Central memory CD4-positive, alpha-beta T cell (primary cell): ENCODE measurements at regions not wholly inside any gene's neighbourhood (a gene's known extent, or its start where the extent isn't known, plus 50 kb on each side); places are given as distances from the start of the nearest gene placed in this dataset.

Source experiments
- DNase-seq: peaks from one replicate; pipeline ENCODE4 v3.0.0; 2022

DNA sequence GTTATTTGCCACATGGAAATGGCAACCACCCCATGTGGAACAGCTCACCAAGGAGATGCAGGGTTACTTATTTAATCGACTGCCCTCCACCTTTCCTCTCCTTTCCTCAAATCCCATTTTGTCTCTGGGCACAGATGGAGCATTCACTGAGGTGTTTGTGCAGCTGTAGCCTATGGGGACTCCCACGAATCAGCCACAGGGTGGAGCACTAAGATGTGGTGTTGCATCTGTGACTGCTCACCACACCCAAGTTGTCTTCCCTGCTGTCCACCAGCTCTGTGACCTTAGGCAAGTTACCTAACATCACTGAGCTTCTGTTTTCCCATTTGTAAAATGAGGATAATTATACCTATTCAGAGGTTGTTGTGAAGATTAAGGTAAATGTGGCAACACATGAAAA is 252.4 kb upstream of the CPEB2 start:
- no peak for DNase-seq

DNA sequence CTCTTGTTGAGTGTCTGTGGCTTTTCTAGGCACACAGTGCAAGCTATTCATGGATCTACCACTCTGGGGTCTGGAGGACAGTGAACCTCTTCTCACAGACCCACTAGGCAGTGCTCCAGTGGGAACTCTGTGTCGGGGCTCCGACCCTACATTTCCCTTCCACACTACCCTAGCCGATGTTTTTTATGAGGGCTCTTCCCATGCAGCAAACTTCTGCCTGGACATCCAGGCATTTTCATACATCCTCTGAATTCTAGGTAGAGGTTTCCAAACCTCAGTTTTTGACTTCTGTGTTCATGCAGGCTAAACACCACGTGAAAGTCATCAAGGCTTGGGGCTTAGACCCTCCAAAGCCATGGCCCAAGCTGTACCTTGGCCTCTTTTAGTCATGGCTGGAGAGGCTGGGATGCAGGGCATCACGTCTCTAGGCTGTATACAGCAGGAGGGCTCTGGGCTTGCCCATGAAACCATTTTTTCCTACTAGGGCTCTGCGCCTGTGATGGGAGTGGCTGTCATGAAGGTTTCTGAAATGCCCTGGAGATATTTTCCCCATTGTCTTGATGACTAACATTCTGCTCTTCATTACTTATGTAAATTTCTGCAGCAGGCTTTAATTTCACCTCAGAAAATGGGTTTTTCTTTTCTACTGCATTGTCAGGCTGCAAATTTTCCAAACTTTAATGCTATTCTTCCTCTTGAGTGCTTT is 249.8 kb upstream of the CPEB2 start:
- no peak for DNase-seq

DNA sequence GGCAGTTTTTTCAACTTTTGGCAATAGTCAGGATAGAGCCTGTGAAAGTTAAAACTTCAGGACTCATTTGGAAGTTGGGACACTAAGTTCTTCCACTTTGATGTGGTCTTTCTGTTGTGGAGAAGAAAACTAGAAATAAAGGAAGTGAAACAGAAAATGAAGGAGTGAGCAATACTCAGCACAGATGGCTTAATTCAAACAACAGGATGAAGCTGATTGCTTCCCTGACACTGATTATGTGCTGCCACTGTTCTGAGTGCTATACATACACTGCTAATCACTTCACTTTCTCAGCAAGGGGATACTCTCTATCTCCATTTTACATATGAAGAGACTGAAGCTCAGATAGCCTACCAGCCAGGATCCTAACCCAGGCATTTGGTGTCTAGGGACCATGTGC is 235.1 kb upstream of the CPEB2 start:
- DNase-seq: no peak

DNA sequence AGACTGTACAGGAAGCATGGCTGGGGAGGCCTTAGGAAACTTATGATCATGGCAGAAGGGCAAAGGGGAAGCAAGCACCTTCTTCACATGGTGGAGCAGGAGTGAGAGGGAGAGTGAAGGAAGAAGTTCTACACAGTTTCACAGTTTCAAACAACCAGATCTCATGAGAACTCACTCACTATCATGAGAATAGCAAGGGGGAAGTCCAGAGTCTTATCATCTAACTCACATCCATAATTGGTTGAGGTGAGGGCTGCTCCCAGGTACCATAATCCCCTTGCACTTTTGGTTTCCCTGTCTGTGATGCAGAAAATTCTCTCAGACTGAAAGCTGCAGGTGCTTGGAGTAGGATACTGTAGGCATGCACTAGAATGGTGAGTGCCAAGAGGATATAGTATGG is 233.8 kb upstream of the CPEB2 start:
- no peak for DNase-seq

DNA sequence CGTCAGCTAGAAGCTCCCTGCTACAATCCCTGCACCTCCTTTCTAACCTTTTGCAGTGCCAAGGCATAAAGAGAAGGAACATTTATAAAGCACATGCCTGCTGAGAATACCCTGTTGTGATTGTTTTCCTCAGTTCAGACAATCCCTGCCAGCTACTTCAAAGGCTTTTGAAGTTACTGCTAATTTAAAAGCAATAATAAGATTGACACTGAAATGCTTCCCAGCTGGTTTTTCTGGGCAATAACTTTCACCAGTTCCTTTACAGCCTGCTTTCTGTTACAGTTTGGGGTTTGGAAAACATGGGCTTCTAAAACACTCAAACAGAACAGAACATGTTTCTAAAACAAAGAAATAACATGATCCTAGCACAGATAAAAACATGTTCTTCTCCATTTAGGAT is 232.3 kb upstream of the CPEB2 start:
- no peak for DNase-seq

DNA sequence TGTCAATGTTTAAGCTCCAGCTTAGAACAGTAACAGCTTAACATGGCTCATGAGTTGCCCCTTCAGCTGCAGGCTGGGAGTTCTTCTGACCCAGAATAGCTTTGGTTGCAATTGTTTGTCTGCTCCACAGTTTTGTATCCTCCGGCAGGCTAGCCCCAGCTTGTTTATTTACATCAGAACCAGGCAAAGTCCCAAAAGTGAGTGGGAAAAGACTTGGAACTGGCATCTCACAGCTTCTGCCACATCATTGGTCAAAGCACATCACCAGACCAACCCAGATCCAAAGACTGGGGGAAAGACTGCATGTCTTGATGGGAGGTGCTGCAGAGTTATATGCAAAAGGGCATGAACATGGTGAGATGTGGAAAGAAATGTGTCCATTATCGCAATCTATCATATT is 231.2 kb upstream of the CPEB2 start:
- no peak for DNase-seq

DNA sequence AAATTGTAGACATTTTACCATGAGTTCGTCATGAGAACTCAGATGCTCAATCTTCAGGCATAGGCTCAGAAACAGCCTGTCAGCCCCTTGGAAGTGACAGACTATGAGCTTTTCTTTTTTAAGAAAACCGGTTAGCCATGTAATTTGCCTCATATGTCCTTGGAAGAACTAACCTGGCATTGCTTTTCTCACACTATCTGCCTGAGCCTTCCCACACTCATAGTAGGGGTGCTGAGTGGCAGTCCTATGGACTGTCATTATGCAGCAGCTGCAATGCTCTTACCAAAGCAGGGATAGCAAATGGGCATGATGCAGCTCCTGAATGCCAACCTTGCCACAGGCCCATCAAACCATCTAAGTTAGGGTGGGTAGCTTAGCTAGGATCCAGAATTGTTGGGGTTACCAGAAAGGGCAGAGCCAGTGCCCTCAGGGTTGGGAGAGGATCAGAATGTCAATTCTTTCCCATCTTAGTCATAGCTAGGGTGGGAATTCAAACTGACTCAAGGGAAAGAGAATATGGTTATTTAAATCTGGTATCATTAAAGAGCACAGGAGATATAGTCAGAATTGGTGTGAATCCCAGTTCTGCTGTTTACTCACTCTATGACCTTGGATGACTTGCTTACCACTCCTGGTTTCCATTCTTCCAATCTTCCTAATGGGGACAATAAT is 230.6 kb upstream of the CPEB2 start:
- DNase-seq: no peak

DNA sequence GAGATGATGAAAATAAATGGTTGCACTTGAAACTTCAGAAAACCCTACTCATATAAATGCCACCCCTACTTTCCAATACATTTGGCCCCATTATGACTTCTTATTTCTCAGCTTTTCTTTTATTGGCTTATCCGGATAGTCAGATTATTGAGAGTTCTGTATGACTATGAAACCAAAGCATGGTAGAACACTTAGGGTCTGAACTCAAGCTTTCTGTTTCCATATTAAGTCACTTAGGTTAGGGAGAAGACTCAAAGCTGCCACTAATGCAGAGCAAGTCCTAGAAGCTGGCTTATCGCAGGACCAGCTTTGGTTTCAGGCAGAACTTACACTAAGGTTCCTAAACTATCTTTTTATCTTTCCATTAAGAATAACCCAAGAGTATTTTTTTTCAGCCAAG is 229.9 kb upstream of the CPEB2 start:
- DNase-seq: no peak

DNA sequence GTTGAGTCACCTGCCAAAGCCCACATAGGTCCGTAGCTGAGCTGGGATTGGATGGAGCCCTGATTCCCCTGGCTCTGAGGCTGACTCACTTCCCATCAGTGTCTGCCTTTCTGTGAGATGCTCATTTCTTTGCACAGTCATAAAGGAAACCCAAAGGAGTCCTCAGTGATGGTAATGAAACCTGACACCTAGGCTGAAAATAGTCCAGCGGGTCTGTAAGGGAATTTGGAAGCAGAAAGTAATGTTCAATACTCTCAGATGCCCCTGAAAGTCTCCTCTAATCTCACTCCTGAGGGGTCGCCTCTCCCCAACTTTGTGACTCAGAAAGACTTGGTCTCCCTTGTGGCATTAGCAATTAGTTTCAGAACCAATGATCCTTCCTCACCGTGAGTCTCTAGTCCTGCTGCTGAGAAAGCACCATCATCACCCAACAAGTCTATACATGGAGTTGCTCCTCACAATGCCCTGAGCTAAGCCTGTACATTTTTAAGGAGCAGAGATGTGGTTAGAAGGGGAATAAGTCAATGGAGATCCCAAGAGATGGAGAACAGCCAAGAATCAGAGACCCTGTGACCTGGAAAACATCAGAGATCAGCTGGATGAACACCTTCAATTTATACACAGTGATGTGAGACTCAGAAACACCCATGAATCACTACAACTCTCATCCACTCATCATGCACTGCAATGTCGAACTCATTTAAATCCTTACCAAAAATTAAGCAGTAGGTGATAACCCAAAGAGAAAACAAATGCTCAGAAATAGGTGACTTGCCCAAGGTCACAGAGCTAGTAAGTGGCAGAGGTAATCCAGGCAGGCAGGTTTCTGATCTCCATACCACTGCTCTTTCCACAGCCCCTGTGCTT is 219.0 kb upstream of the CPEB2 start:
- no peak for DNase-seq

DNA sequence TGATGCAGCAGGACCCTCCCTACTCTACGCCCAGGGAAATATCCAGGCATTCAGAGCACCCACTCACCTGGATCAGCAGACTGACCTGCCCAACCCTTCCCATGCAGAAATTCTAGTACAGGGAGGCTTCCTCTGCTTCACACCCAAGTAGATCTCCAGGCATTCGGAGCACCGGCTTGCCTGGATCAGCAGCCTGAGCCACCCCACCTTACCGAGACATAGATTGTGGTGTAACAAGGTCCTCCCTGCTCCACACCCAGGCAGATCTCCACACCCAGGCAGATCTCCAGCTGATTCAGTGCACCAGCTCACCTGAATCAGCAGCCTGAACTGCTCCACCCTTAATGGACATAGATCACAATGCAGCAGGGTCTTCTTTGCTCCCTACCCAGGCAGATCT is 215.1 kb upstream of the CPEB2 start:
- no peak for DNase-seq

DNA sequence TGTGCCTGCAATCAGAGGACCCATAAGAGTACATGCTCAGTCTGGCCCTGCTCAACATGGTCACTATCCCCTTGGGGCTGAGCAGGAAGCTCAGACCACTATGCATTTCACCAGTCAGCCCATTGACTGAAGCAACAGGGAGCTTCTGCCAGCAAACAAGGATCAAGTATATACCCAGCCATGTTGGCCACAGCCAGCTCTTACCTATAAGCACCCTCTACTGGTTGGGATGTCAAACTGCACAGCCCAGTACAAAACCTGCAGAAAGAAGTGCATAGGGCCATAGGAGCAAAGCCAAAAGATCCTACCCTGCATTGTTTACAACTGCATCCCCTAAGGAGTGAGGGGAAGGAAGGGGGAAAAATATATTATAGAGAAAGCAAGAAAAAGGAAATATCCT is 214.4 kb upstream of the CPEB2 start:
- no peak for DNase-seq

DNA sequence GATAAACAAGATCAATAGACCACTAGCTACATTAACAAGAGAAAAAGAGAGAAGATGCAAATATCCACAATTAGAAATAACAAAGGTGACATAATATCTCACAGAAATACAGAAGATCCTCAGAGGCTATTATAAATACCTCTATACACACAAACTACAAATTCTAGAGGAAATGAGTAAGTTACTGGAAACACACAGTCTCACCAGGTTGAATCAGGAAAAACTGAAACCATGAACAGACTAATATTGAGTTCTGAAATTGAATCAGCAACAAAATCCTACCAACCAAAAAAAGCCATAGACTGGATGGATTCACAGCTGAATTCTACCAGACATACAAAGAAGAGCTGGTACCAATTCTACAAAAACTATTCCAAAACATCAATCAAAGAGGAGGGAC is 211.8 kb upstream of the CPEB2 start:
- DNase-seq: no peak

DNA sequence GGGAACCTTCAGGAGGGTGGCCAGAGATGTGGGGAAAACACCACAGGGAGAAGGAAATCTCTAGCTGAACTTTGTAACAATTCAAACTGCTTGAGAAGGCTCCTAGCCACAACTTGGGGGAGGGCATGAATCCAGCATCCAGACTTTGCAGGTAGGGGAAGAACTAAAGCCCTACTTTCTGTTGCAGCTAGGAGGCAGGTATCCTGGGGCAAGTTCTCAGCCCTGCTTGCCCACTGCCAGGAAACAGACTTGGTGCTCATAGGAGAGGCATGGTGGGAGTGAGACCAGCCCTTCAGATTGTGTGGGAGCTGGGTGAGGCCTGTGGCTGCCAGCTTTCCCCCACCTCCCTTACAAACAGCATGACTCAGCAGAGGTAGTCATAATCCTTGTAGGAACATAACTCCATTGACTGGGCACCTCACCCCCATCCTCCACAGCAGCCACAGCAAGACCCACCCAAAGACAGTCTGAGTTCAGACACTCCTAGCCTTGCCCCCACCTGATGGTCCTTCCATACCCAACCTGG is 209.5 kb upstream of the CPEB2 start:
- no peak for DNase-seq

DNA sequence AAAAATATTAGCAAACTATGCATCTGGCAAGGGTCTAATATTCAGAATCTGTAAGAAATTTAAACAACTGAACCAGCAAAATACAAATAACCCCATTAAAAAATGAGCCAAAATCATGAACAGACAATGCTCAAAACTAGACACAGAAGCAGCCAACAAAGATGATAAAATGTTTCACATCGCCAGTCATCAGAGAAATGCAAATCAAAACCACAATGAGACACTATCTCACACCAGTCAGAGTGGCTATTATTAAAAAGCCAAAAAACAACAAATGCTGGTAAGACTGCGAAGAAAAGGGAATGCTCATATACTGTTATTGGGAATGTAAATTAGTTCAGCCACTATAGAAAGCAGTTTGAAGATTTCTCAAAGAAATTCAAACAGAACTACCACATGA is 201.3 kb upstream of the CPEB2 start:
- no peak for DNase-seq

DNA sequence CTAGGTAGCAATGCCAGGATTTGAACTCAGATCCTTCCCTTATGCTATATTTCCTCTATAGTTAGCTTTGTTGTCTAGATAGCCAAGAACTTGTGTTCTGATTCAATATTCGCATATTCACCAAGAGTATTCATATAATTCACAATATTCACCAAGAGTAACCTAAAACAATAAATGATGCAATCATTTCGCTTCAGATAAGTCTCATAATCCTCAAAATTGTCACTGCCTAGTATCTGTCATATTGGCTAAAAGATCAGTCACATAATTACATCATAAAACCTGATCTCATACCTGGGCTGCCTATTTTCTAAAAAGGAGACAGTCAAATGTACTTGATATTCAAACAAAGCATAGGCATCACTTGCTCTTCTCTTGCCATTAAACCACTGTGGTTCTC is 199.7 kb upstream of the CPEB2 start:
- DNase-seq: no peak

DNA sequence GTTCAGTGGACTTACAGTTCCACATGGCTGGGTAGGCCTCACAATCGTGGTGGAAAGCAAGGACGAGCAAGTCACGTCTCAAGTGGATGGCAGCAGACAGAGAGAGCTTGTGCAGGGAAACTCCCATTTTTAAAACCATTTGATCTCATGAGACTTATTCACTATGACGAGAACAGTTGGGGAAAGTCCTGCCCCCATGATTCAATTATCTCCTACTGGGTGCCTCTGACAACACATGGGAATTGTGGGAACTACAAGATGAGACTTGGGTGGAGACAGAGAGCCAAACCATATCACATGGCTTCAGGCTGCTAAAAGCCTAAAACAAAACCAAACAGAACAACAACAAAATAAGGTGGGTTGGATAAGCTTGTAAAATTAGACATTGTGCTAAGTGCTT is 194.4 kb upstream of the CPEB2 start:
- DNase-seq: no peak

DNA sequence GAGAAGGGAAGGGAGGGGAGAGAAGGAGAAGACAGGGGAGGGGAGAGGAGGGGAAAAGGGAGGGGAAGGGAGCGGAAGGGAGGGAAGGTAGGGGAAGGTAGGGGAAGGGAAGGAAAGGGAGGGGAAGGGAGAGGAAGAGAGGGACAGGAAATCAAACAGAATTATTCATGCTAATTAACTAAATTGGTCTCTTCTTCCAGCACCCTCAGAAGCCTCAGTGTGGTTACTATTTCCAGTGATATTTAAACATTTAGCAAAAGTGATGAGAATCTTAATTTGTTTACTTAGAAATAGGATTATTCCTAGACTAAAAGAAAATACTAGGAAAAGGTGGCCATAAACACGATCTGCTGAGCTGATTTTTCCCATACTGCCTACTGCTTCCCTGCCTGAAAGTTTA is 193.1 kb upstream of the CPEB2 start:
- DNase-seq: no peak

DNA sequence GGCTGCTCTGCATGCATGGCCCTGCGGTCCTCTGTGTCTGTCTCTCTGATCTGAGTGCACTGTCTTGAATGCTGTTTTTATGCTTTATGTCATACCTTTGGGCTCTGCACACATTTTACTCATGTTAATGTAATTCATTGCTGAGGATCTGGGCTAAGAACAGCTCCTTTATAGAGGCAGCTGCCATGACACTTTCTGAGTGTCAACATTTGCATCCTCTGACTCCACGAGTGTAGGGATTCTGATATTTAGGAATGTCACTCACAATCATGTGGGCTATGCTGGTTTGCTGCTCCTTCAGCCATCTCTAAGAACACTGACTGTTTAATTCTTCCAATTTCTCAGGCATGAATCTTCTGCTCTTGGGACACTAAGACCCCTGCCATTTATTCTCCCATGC is 192.2 kb upstream of the CPEB2 start:
- no peak for DNase-seq

DNA sequence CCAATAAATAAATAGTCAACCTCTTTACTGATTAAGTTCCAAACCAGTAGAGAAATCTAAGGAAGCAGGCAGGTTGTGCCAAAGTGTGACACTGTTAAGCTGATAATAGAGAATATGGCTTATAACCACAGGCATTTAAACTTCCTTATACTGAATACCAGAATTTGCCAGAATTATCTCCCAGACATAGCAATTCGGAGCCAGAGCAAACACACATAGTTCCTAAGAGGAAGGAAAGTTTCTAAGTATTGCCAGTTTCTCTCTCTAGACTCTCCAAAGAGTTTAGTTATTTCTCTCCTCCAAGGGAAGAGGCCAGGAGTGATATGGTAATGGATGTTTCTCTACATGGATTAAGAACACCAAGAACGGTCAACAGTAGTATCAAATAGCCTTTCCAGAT is 191.7 kb upstream of the CPEB2 start:
- DNase-seq: no peak

DNA sequence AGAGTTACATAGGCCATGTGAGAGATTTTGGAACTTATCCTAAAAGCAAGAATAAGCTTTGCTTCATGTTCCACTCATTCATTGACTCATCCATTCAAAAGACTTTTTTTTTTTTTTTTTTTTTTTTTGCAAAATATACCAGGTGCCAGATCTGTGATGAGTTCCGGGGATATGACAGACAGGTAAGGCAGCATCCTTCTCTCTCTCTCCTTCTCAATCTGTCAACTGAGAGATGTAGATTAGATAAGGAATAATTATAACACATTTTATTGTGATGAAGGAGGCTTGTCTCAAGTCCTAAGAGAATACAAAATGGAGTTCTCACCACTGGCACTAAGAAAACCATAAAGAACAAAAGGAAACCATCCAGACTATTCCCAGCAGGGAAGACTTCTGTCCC is 190.2 kb upstream of the CPEB2 start:
- no peak for DNase-seq

DNA sequence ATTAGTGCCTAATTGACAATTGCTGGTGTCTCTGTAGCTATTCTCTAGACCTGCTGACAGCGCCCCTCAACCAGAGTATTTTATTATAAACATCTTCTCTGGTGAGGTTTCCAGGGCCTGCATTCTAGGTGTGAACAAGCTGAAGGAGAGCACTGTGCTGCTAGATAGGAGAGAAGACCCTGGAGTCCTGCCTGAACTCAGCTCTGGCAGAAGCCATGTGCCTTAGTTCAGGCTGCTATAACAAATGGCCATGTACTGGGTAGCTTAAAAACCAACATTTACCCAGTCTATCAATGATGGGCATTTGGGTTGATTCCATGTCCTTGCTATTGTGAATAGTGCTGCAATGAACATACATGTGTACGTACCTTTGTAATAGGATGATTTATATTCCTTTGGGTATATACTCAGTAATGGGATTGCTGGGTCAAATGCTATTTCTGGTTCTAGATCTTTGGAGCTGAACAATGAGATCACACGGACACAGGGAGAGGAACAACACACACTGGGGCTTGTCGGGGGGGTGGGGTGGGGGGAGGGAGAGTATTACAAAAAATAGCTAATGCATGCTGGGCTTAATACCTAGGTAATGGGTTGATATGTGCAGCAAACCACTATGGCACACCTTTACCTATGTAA is 185.5 kb upstream of the CPEB2 start:
- no peak for DNase-seq

DNA sequence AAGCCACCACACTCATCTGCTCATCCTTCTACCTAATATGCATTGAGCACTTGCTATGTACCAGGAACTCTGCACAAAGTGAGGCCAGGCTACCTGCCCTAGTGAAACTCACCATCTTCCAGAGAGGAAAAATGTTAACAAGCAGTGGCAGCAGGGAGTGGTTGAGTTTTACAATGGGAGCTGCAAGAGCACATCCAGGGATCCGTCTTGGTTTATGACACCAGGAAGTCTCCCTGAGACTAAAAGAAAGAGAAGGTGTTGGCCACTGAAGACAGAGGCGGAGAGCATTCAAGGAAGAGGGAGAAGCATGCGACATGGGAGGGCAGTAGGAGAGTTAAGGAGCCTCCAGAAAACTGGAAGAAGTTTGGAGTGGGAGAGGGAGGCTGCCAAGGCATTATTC is 178.1 kb upstream of the CPEB2 start:
- no peak for DNase-seq

DNA sequence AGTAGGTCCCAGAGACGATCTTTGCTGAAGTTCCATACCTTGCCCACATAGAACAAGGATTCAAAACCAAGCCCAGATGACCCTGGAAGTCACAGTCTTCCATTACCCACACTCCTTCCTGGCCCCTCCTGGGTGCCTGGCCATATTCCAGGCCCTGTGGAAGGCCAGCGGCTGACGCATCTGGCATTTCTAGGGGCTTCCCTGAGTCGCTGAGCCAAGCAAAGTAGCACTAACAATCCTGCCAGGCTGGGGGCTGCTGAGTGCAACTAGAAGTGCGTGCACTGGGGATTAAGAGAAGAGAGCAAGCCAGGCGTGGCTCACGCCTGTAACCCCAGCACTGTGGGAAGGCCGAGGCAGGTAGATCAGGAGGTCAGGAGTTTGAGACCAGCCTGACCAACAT is 175.2 kb upstream of the CPEB2 start:
- DNase-seq: no peak
